Ishikawa (cell line): ENCODE measurements at regions not wholly inside any gene's neighbourhood (a gene's known extent, or its start where the extent isn't known, plus 50 kb on each side); places are given as distances from the start of the nearest gene placed in this dataset.

ENCODE experiments used
- CEBPB ChIP-seq: IDR thresholded peaks from 2 replicates; pipeline ENCODE4 v1.6.1; 2012
- CREB1 ChIP-seq: IDR thresholded peaks from 2 replicates; pipeline ENCODE4 v1.6.1; 2012; ENCODE audit warnings: low read depth
- EGR1 ChIP-seq: IDR thresholded peaks from 2 replicates; pipeline ENCODE4 v1.6.1; 2012
- EP300 ChIP-seq: IDR thresholded peaks from 2 replicates; pipeline ENCODE4 v1.6.1; 2012; ENCODE audit warnings: borderline replicate concordance
- FOXM1 ChIP-seq: IDR thresholded peaks from 2 replicates; pipeline ENCODE4 v1.6.1; 2012; ENCODE audit warnings: low read depth, borderline replicate concordance
- MAX ChIP-seq: IDR thresholded peaks from 2 replicates; pipeline ENCODE4 v1.6.1; 2012
- NFIC ChIP-seq: IDR thresholded peaks from 2 replicates; pipeline ENCODE4 v1.6.1; 2012
- RAD21 ChIP-seq: IDR thresholded peaks from 2 replicates; pipeline ENCODE4 v1.6.1; 2012; ENCODE audit warnings: low read depth
- TAF1 ChIP-seq: IDR thresholded peaks from 2 replicates; pipeline ENCODE4 v1.6.1; 2012; ENCODE audit warnings: low read depth, mild to moderate bottlenecking
- TCF12 ChIP-seq: IDR thresholded peaks from 2 replicates; pipeline ENCODE4 v1.6.1; 2012; ENCODE audit warnings: low read depth
- TEAD4 ChIP-seq: IDR thresholded peaks from 2 replicates; pipeline ENCODE4 v1.6.1; 2012
- YY1 ChIP-seq: IDR thresholded peaks from 2 replicates; pipeline ENCODE4 v1.6.1; 2012; ENCODE audit warnings: low read depth
- ZBTB7A ChIP-seq: IDR thresholded peaks from 2 replicates; pipeline ENCODE4 v1.6.1; 2012; ENCODE audit warnings: low read depth
- TF ChIP-seq, protein P1 (sequence below): IDR thresholded peaks from 2 replicates; pipeline ENCODE4 v1.6.1; 2012
- TF ChIP-seq, protein P2 (sequence below): IDR thresholded peaks from 2 replicates; pipeline ENCODE4 v1.6.1; 2012; ENCODE audit warnings: low read depth, mild to moderate bottlenecking

- TF ChIP-seq FOXM1 = no peak
Measured at GRCh38 chr12:34598851-34599529, 576.7 kb downstream of the ALG10 start.

GRCh38 chr12:34599530-34600513 is 577.5 kb downstream of the ALG10 start:
- TF ChIP-seq ZBTB7A = no peak
- no peak for TF ChIP-seq MAX
- TF ChIP-seq CEBPB = no peak
- TF ChIP-seq TEAD4 = no peak
- no peak for TF ChIP-seq EGR1
- TF ChIP-seq, protein P1, sequence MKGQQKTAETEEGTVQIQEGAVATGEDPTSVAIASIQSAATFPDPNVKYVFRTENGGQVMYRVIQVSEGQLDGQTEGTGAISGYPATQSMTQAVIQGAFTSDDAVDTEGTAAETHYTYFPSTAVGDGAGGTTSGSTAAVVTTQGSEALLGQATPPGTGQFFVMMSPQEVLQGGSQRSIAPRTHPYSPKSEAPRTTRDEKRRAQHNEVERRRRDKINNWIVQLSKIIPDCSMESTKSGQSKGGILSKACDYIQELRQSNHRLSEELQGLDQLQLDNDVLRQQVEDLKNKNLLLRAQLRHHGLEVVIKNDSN = no peak

DNA sequence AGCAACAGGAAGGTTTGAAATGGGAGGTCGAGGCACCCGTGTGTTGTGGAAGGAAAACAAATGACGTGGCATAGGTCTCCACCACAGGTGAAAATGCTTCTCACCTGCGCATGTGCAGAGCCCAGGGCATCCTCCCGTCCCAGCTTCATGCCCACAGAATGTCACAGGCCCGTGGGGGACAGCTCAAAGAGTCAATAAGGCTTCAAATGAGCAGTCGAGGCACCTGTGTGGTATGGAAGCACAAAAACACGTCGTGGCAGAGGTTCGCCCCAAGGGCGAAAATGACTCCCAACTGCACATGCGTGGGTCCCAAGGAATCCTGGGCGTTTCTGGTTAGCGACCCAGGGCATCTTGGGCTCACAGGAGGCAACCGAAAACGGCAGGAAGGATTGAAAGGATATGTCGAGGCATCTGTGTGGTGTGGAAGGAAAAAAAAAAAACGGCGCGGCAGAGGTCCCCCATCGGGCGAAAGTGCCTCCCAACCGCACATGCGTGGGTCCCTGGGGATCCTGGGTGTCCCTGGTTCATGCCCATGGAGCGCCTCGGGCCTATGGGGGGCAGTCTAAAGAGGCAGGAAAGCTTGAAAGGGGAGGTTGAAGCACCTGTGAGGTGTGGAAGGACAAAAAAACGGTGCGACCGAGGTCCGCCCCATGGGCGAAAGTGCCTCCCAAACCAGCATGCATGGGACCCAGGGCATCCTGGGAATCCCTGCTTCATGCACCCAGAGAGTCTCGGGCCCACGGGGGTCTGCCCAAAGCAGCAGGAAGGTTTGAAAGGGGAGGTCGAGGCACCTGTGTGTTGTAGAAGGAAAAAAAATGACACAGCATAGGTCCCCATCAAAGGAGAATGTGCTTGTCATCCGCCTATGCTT is 578.5 kb downstream of the ALG10 start:
- TF ChIP-seq TCF12 (no peak), FOXM1 (no peak), YY1 (no peak), EP300 (no peak), ZBTB7A (no peak)
- TF ChIP-seq, protein P2, sequence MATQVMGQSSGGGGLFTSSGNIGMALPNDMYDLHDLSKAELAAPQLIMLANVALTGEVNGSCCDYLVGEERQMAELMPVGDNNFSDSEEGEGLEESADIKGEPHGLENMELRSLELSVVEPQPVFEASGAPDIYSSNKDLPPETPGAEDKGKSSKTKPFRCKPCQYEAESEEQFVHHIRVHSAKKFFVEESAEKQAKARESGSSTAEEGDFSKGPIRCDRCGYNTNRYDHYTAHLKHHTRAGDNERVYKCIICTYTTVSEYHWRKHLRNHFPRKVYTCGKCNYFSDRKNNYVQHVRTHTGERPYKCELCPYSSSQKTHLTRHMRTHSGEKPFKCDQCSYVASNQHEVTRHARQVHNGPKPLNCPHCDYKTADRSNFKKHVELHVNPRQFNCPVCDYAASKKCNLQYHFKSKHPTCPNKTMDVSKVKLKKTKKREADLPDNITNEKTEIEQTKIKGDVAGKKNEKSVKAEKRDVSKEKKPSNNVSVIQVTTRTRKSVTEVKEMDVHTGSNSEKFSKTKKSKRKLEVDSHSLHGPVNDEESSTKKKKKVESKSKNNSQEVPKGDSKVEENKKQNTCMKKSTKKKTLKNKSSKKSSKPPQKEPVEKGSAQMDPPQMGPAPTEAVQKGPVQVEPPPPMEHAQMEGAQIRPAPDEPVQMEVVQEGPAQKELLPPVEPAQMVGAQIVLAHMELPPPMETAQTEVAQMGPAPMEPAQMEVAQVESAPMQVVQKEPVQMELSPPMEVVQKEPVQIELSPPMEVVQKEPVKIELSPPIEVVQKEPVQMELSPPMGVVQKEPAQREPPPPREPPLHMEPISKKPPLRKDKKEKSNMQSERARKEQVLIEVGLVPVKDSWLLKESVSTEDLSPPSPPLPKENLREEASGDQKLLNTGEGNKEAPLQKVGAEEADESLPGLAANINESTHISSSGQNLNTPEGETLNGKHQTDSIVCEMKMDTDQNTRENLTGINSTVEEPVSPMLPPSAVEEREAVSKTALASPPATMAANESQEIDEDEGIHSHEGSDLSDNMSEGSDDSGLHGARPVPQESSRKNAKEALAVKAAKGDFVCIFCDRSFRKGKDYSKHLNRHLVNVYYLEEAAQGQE = no peak
- TF ChIP-seq, protein P1 = no peak

GRCh38 chr12:34601689-34602088 is 579.4 kb downstream of the ALG10 start:
- TF ChIP-seq TEAD4 = no peak
- TF ChIP-seq RAD21 = no peak
- no peak for TF ChIP-seq NFIC
- TF ChIP-seq TCF12 = no peak
- TF ChIP-seq EGR1 = no peak
- TF ChIP-seq ZBTB7A = no peak
- TF ChIP-seq, protein P1 = no peak
- TF ChIP-seq CEBPB = no peak
- no peak for TF ChIP-seq CREB1
- no peak for TF ChIP-seq EP300
- TF ChIP-seq TAF1 = no peak
- TF ChIP-seq, protein P2 = no peak
- TF ChIP-seq FOXM1 = no peak
- TF ChIP-seq YY1 = no peak
- no peak for TF ChIP-seq MAX
